ENCODE measurements at regions not wholly inside any gene's neighbourhood (a gene's known extent, or its start where the extent isn't known, plus 50 kb on each side); places are given as distances from the start of the nearest gene placed in this dataset.

DNA sequence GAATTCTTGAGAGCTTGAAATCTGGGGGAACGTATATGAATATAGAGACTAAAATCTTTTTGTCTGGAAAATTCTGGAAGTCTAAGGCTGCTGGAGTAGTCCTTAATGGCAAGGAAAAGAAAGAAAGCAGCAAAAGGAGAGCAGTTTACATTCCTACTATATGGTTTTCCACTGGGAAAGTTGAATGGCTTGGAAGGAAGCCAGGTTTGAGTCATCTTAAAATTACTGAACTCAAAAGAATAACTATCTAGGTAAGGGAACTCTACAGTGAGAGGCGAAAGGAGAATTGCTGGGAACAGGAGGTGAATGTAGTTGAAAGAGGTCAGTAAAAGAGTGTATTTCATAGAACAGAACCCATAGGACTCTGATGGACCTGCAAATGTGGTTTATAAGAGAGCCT lies 258.1 kb upstream of the EDIL3 start:
- no peak for DNase-seq
- no peak overlapping the region for H4K5ac ChIP-seq (ENCODE audit: insufficient read length, low read depth, low read length)
- peaks cover 0 to 4% (median 0%) of the 10 kb centered on the region in 3 experiments; a peak in 2 of 7 replicates for H3K36me3 Mint-ChIP-seq (ENCODE audit: insufficient read depth in 1 of 3, low read depth in 3 of 3)
- no peak overlapping the region for H4K8ac ChIP-seq (replicated peaks; ENCODE audit: insufficient read length, low read depth, low read length)
- no peaks in the 10 kb centered on the region for H3K9me3 ChIP-seq (ENCODE audit: control insufficient read depth, low read depth, low read length)
- H2BK5ac ChIP-seq (ENCODE audit: insufficient read length, low read length): no peak overlapping the region
- no peak overlapping the region for H3K4me2 ChIP-seq (ENCODE audit: insufficient read depth, insufficient read length, low read length)
- H2AFZ ChIP-seq (ENCODE audit: low read length): no peak overlapping the region
- WGBS (ENCODE audit: extremely low coverage, insufficient read length, low lambda C conversion rate): no CpG with 5 or more reads among the region's 2 CpGs
- no peak overlapping the region for H3K23ac ChIP-seq (ENCODE audit: insufficient read length, low read depth, low read length)
- no peak overlapping the region for H2BK15ac ChIP-seq (ENCODE audit: low read depth, low read length)
- H2BK20ac ChIP-seq (ENCODE audit: low read depth, low read length, poor library complexity, severe bottlenecking): no peak overlapping the region
- no peak overlapping the region for H4K91ac ChIP-seq (ENCODE audit: insufficient read length, low read depth, low read length)
- H3K18ac ChIP-seq (ENCODE audit: insufficient read length, low read depth, low read length): no peak overlapping the region
- H2BK12ac ChIP-seq (ENCODE audit: insufficient read length, low read depth, low read length): no peak overlapping the region
- no peaks in the 10 kb centered on the region for H3K27me3 Mint-ChIP-seq (ENCODE audit: low read depth)
- no peak overlapping the region for H3K9ac ChIP-seq (ENCODE audit: extremely low read depth, insufficient read length, low read length)
- H3K4ac ChIP-seq (ENCODE audit: low read depth, low read length): no peak overlapping the region
- no peaks in the 10 kb centered on the region for H4K20me1 ChIP-seq (ENCODE audit: control insufficient read depth, insufficient read depth, insufficient read length)
- H3K23me2 ChIP-seq (ENCODE audit: insufficient read length, low read depth, low read length, poor library complexity, severe bottlenecking): no peaks in the 10 kb centered on the region
- H3K27ac ChIP-seq (ENCODE audit: insufficient read length, low read depth, low read length): no peak overlapping the region
- no peak overlapping the region for H2AK5ac ChIP-seq (ENCODE audit: insufficient read length, low read length)
- no peaks in the 10 kb centered on the region for H3K79me1 ChIP-seq (ENCODE audit: insufficient read depth, low read depth, low read length, poor library complexity, severe bottlenecking)
- H3K4me1 ChIP-seq (ENCODE audit: insufficient read depth, low read length): no peaks in the 10 kb centered on the region; the same call in 1 of the 2 replicates
- no peak overlapping the region; a peak in 1 of 7 replicates for H3K27ac Mint-ChIP-seq
- no peak overlapping the region for H3K14ac ChIP-seq (ENCODE audit: insufficient read depth, low read length)
- no peak overlapping the region for H3K56ac ChIP-seq (ENCODE audit: insufficient read length, low read depth, low read length)
- H3T11ph ChIP-seq (ENCODE audit: low read length): no peak overlapping the region
- peaks cover 0 to 2% of the 10 kb centered on the region in 2 experiments; a peak in 1 of 5 replicates for H3K9me3 Mint-ChIP-seq
- TF ChIP-seq CTCF (conservative IDR thresholded peaks at IDR 0.05): no peak
- no peak overlapping the region for H3K4me3 Mint-ChIP-seq
- H2BK120ac ChIP-seq (ENCODE audit: low read depth, low read length, poor library complexity, severe bottlenecking): no peak overlapping the region
- H3K4me1 Mint-ChIP-seq: peaks cover 0 to 5% of the 10 kb centered on the region in 2 experiments; a peak in 1 of 4 replicates
- H3K79me2 ChIP-seq (ENCODE audit: insufficient read depth, low read length): no peaks in the 10 kb centered on the region
- H3K27me3 ChIP-seq (ENCODE audit: insufficient read depth, low read length): no peaks in the 10 kb centered on the region
